WTC11 (cell line): ENCODE measurements at regions not wholly inside any gene's neighbourhood (a gene's known extent, or its start where the extent isn't known, plus 50 kb on each side); places are given as distances from the start of the nearest gene placed in this dataset.

Experiments
- ATAC-seq: fragments of 200-7000 bp; cut with Tn5 transposase; 2 replicates; pipeline ENCODE4 v1.10.0; 2021; ENCODE audit warnings: mild to moderate bottlenecking, moderate library complexity
- CTCF ChIA-PET: fragments of 300-600 bp; sonication (Branson Sonifier 250); formaldehyde crosslinking; loops from one replicate; lab custom pipeline; 2021; ENCODE audit warnings: antibody characterized with exemption; lab: Charles Lee
- POLR2A ChIA-PET: fragments of 350-600 bp; sonication (Branson Sonifier 250); formaldehyde crosslinking; loops from one replicate; lab custom pipeline; 2021; ENCODE audit warnings: antibody characterized with exemption; lab: Charles Lee
- DNase-seq: peaks from one replicate; pipeline ENCODE4 v3.0.0; 2021; ENCODE audit warnings: low spot score
- H3K27ac Mint-ChIP-seq: 2 replicates; pipeline ENCODE4 v1.8.0; 2021; ENCODE audit warnings: mixed read lengths
- H3K27me3 Mint-ChIP-seq: 2 replicates; pipeline ENCODE4 v1.8.0; 2021; ENCODE audit warnings: low read depth, mild to moderate bottlenecking, moderate library complexity, mixed read lengths
- H3K36me3 Mint-ChIP-seq: 2 replicates; pipeline ENCODE4 v1.8.0; 2021; ENCODE audit warnings: mixed read lengths
- H3K4me1 Mint-ChIP-seq: 2 replicates; pipeline ENCODE4 v1.8.0; 2022; ENCODE audit warnings: mixed read lengths
- H3K4me3 Mint-ChIP-seq: 2 replicates; pipeline ENCODE4 v1.8.0; 2021; ENCODE audit warnings: mild to moderate bottlenecking, moderate library complexity, mixed read lengths
- H3K9me3 Mint-ChIP-seq: 2 replicates; pipeline ENCODE4 v1.8.0; 2021; ENCODE audit warnings: mixed read lengths
- ELF4 ChIP-seq: sonication (generic); formaldehyde crosslinking; IDR thresholded peaks from 2 replicates; pipeline ENCODE4 v1.8.1; 2022; ENCODE audit warnings: low read depth, mild to moderate bottlenecking, moderate library complexity, missing genetic modification reagents
- ESRRA ChIP-seq: sonication (generic); formaldehyde crosslinking; IDR thresholded peaks from 2 replicates; pipeline ENCODE4 v1.8.1; 2022; ENCODE audit warnings: mild to moderate bottlenecking, missing genetic modification reagents, borderline replicate concordance
- ETV6 ChIP-seq: sonication (generic); formaldehyde crosslinking; IDR thresholded peaks from 2 replicates; pipeline ENCODE4 v1.8.1; 2022; ENCODE audit warnings: mild to moderate bottlenecking, missing genetic modification reagents
- FOXJ3 ChIP-seq: sonication (generic); formaldehyde crosslinking; IDR thresholded peaks from 2 replicates; pipeline ENCODE4 v1.9.0; 2021; ENCODE audit warnings: missing genetic modification reagents, mild to moderate bottlenecking, borderline replicate concordance
- FOXK1 ChIP-seq: sonication (generic); formaldehyde crosslinking; IDR thresholded peaks from 2 replicates; pipeline ENCODE4 v1.8.0; 2022; ENCODE audit warnings: mild to moderate bottlenecking, moderate library complexity, missing genetic modification reagents
- GABPB1 ChIP-seq: sonication (generic); formaldehyde crosslinking; IDR thresholded peaks from 2 replicates; pipeline ENCODE4 v1.8.1; 2023; ENCODE audit warnings: mild to moderate bottlenecking, missing genetic modification reagents
- GRHL2 ChIP-seq: fragments of 250-450 bp; sonication (Bioruptor Pico); IDR thresholded peaks from 2 replicates; pipeline ENCODE4 v1.8.0; 2022; ENCODE audit warnings: mild to moderate bottlenecking, moderate library complexity; ENCODE audit not compliant: insufficient replicate concordance, severe bottlenecking
- NFE2L1 ChIP-seq: sonication (generic); formaldehyde crosslinking; IDR thresholded peaks from 2 replicates; pipeline ENCODE4 v1.8.1; 2023; ENCODE audit warnings: missing genetic modification reagents
- NR1H2 ChIP-seq: sonication (generic); formaldehyde crosslinking; IDR thresholded peaks from 2 replicates; pipeline ENCODE4 v1.9.0; 2021; ENCODE audit warnings: mild to moderate bottlenecking, moderate library complexity, missing genetic modification reagents
- NR3C1 ChIP-seq: sonication (generic); formaldehyde crosslinking; conservative IDR thresholded peaks from 2 replicates; pipeline ENCODE4 v1.8.1; 2023; ENCODE audit warnings: low read depth, mild to moderate bottlenecking, missing genetic modification reagents
- TCF7 ChIP-seq: sonication (generic); formaldehyde crosslinking; IDR thresholded peaks from 2 replicates; pipeline ENCODE4 v1.8.0; 2022; ENCODE audit warnings: mild to moderate bottlenecking, low read depth, missing genetic modification reagents, moderate library complexity
- ZNF219 ChIP-seq: sonication (generic); formaldehyde crosslinking; IDR thresholded peaks from 2 replicates; pipeline ENCODE4 v1.8.0; 2023; ENCODE audit warnings: missing genetic modification reagents, mild to moderate bottlenecking, borderline replicate concordance
- ZNF263 ChIP-seq: sonication (generic); formaldehyde crosslinking; IDR thresholded peaks from 2 replicates; pipeline ENCODE4 v1.8.1; 2022; ENCODE audit warnings: low read depth, mild to moderate bottlenecking, moderate library complexity, missing genetic modification reagents
- ZNF416 ChIP-seq: fragments of 250-450 bp; sonication (Bioruptor Pico); IDR thresholded peaks from 2 replicates; pipeline ENCODE4 v1.9.0; 2021; ENCODE audit warnings: mild to moderate bottlenecking, inconsistent platforms
- TF ChIP-seq, protein P1 (sequence below): sonication (generic); formaldehyde crosslinking; IDR thresholded peaks from 2 replicates; pipeline ENCODE4 v1.8.0; 2022; ENCODE audit warnings: missing genetic modification reagents
- TF ChIP-seq, protein P2 (sequence below): fragments of 250-450 bp; sonication (Bioruptor Pico); IDR thresholded peaks from 2 replicates; pipeline ENCODE4 v2.1.2; 2022; ENCODE audit warnings: mild to moderate bottlenecking, moderate library complexity
- TF ChIP-seq, protein P3 (sequence below): sonication (generic); formaldehyde crosslinking; IDR thresholded peaks from 2 replicates; pipeline ENCODE4 v1.8.1; 2022; ENCODE audit warnings: low read depth, missing genetic modification reagents, borderline replicate concordance
- TF ChIP-seq, protein P4 (sequence below): sonication (generic); formaldehyde crosslinking; IDR thresholded peaks from 2 replicates; pipeline ENCODE4 v1.8.0; 2023; ENCODE audit warnings: missing genetic modification reagents, mild to moderate bottlenecking, borderline replicate concordance

DNA sequence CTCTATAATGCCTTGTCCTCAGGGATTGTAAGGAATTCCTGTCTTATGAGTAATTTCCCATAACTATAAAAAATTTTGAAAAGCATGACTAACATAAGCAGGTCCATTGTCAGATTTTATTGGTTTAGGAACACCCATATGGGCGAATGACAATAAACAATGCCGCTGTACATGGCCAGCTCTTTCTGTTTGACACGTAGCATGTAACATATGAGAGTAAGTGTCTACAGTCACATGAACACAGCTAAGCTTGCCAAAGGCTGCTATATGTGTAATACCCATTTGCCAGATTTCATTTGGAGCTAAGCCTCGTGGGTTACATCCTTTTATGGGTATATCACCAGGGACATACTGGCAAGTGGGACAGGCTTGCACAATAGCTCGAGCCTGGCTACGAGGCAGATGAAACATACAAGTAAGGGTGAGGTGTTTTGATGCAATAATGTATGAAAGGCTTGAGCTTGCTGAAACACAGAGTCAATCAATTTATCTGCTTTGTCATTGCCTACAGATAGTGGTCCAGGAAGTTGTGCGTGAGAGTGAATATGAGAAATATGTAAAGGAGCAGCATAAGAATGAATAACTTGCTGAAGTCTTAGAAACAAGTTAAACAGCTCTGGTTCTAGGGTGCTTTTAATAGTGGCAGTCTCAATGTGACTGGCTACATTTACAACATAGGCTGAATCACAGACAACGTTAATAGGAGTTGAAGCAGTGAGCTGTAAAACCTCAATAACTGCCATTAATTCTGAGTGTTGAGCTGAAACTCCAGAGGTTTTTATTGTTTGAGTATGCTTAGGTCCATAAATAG is 67.4 kb upstream of the UGT2B10 start (continued):
- TF ChIP-seq, protein P1, sequence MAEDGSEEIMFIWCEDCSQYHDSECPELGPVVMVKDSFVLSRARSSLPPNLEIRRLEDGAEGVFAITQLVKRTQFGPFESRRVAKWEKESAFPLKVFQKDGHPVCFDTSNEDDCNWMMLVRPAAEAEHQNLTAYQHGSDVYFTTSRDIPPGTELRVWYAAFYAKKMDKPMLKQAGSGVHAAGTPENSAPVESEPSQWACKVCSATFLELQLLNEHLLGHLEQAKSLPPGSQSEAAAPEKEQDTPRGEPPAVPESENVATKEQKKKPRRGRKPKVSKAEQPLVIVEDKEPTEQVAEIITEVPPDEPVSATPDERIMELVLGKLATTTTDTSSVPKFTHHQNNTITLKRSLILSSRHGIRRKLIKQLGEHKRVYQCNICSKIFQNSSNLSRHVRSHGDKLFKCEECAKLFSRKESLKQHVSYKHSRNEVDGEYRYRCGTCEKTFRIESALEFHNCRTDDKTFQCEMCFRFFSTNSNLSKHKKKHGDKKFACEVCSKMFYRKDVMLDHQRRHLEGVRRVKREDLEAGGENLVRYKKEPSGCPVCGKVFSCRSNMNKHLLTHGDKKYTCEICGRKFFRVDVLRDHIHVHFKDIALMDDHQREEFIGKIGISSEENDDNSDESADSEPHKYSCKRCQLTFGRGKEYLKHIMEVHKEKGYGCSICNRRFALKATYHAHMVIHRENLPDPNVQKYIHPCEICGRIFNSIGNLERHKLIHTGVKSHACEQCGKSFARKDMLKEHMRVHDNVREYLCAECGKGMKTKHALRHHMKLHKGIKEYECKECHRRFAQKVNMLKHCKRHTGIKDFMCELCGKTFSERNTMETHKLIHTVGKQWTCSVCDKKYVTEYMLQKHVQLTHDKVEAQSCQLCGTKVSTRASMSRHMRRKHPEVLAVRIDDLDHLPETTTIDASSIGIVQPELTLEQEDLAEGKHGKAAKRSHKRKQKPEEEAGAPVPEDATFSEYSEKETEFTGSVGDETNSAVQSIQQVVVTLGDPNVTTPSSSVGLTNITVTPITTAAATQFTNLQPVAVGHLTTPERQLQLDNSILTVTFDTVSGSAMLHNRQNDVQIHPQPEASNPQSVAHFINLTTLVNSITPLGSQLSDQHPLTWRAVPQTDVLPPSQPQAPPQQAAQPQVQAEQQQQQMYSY (CRISPR knock-in tag), result no peak
- TF ChIP-seq NFE2L1 (CRISPR knock-in tag) (no peak), ELF4 (CRISPR knock-in tag) (no peak), ESRRA (no peak)
- TF ChIP-seq, all 79 proteins: peak for 0

DNA sequence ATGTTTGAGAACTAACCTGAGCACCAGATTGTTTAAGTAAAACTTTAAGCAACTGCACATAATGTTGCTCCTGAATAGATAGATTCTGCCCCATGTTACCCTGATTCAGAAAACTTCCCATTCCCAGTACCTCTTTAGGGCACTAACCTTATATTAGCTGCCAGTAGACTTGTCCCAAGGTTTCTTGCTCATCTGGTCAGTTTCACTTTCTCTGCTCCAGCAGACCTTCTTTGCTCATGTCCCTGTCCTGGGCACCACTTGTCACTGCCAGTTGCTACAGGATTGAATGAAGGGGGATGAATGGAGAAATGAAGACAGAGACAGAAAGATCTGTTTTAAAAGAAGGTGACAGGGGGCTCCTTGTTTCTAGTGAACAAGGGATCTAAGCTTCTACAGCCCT is 65.2 kb upstream of the UGT2B10 start:
- DNase-seq (no peak), ATAC-seq (no peak)
- H3K4me3 Mint-ChIP-seq, result no peak overlapping the region
- no peaks in the 10 kb centered on the region for H3K27me3 Mint-ChIP-seq
- H3K4me1 Mint-ChIP-seq, result no peaks in the 10 kb centered on the region
- CTCF ChIA-PET, result no interaction called here
- TF ChIP-seq, protein P2, sequence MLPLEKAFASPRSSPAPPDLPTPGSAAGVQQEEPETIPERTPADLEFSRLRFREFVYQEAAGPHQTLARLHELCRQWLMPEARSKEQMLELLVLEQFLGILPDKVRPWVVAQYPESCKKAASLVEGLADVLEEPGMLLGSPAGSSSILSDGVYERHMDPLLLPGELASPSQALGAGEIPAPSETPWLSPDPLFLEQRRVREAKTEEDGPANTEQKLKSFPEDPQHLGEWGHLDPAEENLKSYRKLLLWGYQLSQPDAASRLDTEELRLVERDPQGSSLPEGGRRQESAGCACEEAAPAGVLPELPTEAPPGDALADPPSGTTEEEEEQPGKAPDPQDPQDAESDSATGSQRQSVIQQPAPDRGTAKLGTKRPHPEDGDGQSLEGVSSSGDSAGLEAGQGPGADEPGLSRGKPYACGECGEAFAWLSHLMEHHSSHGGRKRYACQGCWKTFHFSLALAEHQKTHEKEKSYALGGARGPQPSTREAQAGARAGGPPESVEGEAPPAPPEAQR, result no peak
- TF ChIP-seq, protein P3, sequence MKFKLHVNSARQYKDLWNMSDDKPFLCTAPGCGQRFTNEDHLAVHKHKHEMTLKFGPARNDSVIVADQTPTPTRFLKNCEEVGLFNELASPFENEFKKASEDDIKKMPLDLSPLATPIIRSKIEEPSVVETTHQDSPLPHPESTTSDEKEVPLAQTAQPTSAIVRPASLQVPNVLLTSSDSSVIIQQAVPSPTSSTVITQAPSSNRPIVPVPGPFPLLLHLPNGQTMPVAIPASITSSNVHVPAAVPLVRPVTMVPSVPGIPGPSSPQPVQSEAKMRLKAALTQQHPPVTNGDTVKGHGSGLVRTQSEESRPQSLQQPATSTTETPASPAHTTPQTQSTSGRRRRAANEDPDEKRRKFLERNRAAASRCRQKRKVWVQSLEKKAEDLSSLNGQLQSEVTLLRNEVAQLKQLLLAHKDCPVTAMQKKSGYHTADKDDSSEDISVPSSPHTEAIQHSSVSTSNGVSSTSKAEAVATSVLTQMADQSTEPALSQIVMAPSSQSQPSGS (CRISPR knock-in tag), result no peak
- TF ChIP-seq ZNF263 (CRISPR knock-in tag) (no peak), ZNF416 (CRISPR knock-in tag) (no peak), NR3C1 (CRISPR knock-in tag) (no peak), GABPB1 (CRISPR knock-in tag) (no peak), ZNF219 (no peak), ETV6 (CRISPR knock-in tag) (no peak), ELF4 (CRISPR knock-in tag) (no peak), FOXK1 (CRISPR knock-in tag) (no peak), TCF7 (CRISPR knock-in tag) (no peak), GRHL2 (no peak), NR1H2 (CRISPR knock-in tag) (no peak), FOXJ3 (CRISPR knock-in tag) (no peak)
- TF ChIP-seq, protein P4, sequence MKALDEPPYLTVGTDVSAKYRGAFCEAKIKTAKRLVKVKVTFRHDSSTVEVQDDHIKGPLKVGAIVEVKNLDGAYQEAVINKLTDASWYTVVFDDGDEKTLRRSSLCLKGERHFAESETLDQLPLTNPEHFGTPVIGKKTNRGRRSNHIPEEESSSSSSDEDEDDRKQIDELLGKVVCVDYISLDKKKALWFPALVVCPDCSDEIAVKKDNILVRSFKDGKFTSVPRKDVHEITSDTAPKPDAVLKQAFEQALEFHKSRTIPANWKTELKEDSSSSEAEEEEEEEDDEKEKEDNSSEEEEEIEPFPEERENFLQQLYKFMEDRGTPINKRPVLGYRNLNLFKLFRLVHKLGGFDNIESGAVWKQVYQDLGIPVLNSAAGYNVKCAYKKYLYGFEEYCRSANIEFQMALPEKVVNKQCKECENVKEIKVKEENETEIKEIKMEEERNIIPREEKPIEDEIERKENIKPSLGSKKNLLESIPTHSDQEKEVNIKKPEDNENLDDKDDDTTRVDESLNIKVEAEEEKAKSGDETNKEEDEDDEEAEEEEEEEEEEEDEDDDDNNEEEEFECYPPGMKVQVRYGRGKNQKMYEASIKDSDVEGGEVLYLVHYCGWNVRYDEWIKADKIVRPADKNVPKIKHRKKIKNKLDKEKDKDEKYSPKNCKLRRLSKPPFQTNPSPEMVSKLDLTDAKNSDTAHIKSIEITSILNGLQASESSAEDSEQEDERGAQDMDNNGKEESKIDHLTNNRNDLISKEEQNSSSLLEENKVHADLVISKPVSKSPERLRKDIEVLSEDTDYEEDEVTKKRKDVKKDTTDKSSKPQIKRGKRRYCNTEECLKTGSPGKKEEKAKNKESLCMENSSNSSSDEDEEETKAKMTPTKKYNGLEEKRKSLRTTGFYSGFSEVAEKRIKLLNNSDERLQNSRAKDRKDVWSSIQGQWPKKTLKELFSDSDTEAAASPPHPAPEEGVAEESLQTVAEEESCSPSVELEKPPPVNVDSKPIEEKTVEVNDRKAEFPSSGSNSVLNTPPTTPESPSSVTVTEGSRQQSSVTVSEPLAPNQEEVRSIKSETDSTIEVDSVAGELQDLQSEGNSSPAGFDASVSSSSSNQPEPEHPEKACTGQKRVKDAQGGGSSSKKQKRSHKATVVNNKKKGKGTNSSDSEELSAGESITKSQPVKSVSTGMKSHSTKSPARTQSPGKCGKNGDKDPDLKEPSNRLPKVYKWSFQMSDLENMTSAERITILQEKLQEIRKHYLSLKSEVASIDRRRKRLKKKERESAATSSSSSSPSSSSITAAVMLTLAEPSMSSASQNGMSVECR, result no peak
- H3K36me3 Mint-ChIP-seq, result no peaks in the 10 kb centered on the region
- H3K9me3 Mint-ChIP-seq, result peaks cover 9% of the 10 kb centered on the region
- POLR2A ChIA-PET, result no interaction called here
- no peak overlapping the region for H3K27ac Mint-ChIP-seq
